SK-N-SH (cell line): ENCODE measurements at regions not wholly inside any gene's neighbourhood (a gene's known extent, or its start where the extent isn't known, plus 50 kb on each side); places are given as distances from the start of the nearest gene placed in this dataset.

ENCODE experiments used
- CTCF ChIA-PET: fragments of 300-600, 350-600 bp; formaldehyde crosslinking; extraction: SDS; loops from one replicate; lab custom pipeline; 2021; lab: Yijun Ruan, JAX
- POLR2A ChIA-PET: fragments of 350-600 bp; sonication (Branson Sonifier 250); formaldehyde crosslinking; extraction: SDS; loops from one replicate; lab custom pipeline; 2020; ENCODE audit warnings: antibody characterized with exemption, inconsistent platforms; lab: Yijun Ruan, JAX
- DNase-seq: peaks from one replicate; pipeline ENCODE4 v3.0.0; 2012
- H2AFZ ChIP-seq: fragments of 200-600 bp; sonication (generic); 2 replicates; pipeline ENCODE4 v1.8.1; 2016; ENCODE audit warnings: antibody characterized with exemption, mild to moderate bottlenecking, low read depth
- H3F3A ChIP-seq: fragments of 200-600 bp; sonication (generic); replicated peaks from 2 replicates; pipeline ENCODE3; 2016; ENCODE audit warnings: antibody characterized with exemption, mild to moderate bottlenecking; ENCODE audit not compliant: insufficient read depth
- H3K27ac ChIP-seq, 2 experiments: fragments of 200-500 bp in 1 of 2; fragments of 200-600 bp in 1 of 2; sonication (Bioruptor generic) in 1 of 2; sonication (generic), shearing (Covaris generic) in 1 of 2; 2 replicates each; pipeline versions ENCODE4 v1.5.1 to v1.6.1; 2014 to 2016; ENCODE audit warnings: low read depth in 2 of 2, inconsistent platforms in 1 of 2, low read length in 1 of 2, mild to moderate bottlenecking in 1 of 2, mixed read lengths in 1 of 2
- H3K27me3 ChIP-seq: fragments of 200-600 bp; sonication (generic), shearing (Covaris generic); 2 replicates; pipeline ENCODE4 v1.6.1; 2016; ENCODE audit warnings: mixed run types; ENCODE audit not compliant: insufficient read depth
- H3K36me3 ChIP-seq, 2 experiments: fragments of 200-500 bp in 1 of 2; fragments of 200-600 bp in 1 of 2; sonication (Bioruptor generic) in 1 of 2; sonication (generic) in 1 of 2; replicated peaks in 1 of 2; 2 replicates each; pipeline versions ENCODE3 to v1.5.1; 2014 to 2016; ENCODE audit warnings: low read length in 1 of 2, mild to moderate bottlenecking in 1 of 2; ENCODE audit not compliant: insufficient read depth in 2 of 2, control insufficient read depth in 1 of 2
- H3K4me1 ChIP-seq, 2 experiments: fragments of 200-500 bp in 1 of 2; fragments of 200-600 bp in 1 of 2; sonication (Bioruptor generic) in 1 of 2; sonication (generic), shearing (Covaris generic) in 1 of 2; 2 replicates each; pipeline versions ENCODE4 v1.5.1 to v1.6.1; 2014 to 2016; ENCODE audit warnings: low read depth in 1 of 2, low read length in 1 of 2, mixed run types in 1 of 2; ENCODE audit not compliant: insufficient read depth in 2 of 2, control insufficient read depth in 1 of 2
- H3K4me2 ChIP-seq: fragments of 200-600 bp; sonication (generic), shearing (Covaris generic); 2 replicates; pipeline ENCODE4 v1.6.1; 2017; ENCODE audit warnings: mixed run types
- H3K4me3 ChIP-seq, 2 experiments: fragments of 200-500 bp in 1 of 2; fragments of 200-600 bp in 1 of 2; sonication (Bioruptor generic) in 1 of 2; sonication (generic), shearing (Covaris generic) in 1 of 2; 2 replicates each; pipeline versions ENCODE4 v1.5.1 to v1.8.1; 2014 to 2016; ENCODE audit warnings: low read depth in 2 of 2, inconsistent platforms in 1 of 2, low read length in 1 of 2, mild to moderate bottlenecking in 1 of 2, mixed read lengths in 1 of 2, moderate library complexity in 1 of 2
- H3K79me2 ChIP-seq: fragments of 200-600 bp; sonication (generic); 2 replicates; pipeline ENCODE4 v1.8.1; 2017; ENCODE audit warnings: mild to moderate bottlenecking; ENCODE audit not compliant: insufficient read depth
- H3K9ac ChIP-seq: fragments of 200-600 bp; sonication (generic); 2 replicates; pipeline ENCODE4 v1.6.1; 2017; ENCODE audit warnings: mixed run types
- H3K9me2 ChIP-seq: fragments of 200-600 bp; sonication (generic); 2 replicates; pipeline ENCODE4 v1.6.1; 2017; ENCODE audit warnings: mixed run types
- H3K9me3 ChIP-seq: fragments of 200-600 bp; sonication (generic); 2 replicates; pipeline ENCODE4 v1.6.1; 2017; ENCODE audit warnings: mixed run types, mild to moderate bottlenecking, moderate library complexity
- H4K20me1 ChIP-seq: fragments of 200-600 bp; sonication (generic); 2 replicates; pipeline ENCODE4 v1.6.1; 2017; ENCODE audit warnings: mild to moderate bottlenecking, mixed run types; ENCODE audit not compliant: insufficient read depth
- CHD2 ChIP-seq: fragments of 150-350 bp; IDR thresholded peaks from 2 replicates; pipeline ENCODE4 v1.6.1; 2018; ENCODE audit warnings: low read length; ENCODE audit not compliant: partially characterized antibody
- ELF1 ChIP-seq: IDR thresholded peaks from 2 replicates; pipeline ENCODE4 v1.4.0; 2012
- FOXJ3 ChIP-seq: sonication (generic); formaldehyde crosslinking; IDR thresholded peaks from 2 replicates; pipeline ENCODE4 v1.5.1; 2020; ENCODE audit warnings: mild to moderate bottlenecking, missing genetic modification reagents
- FOXM1 ChIP-seq: IDR thresholded peaks from 2 replicates; pipeline ENCODE4 v1.4.0; 2012; ENCODE audit warnings: low read depth, mild to moderate bottlenecking
- MAX ChIP-seq: IDR thresholded peaks from 2 replicates; pipeline ENCODE4 v1.4.0; 2012; ENCODE audit warnings: low read depth
- MXI1 ChIP-seq: IDR thresholded peaks from 2 replicates; pipeline ENCODE4 v1.6.1; 2012; ENCODE audit warnings: mild to moderate bottlenecking, low read depth, low read length, improper control_type of control experiment
- NRF1 ChIP-seq: IDR thresholded peaks from 2 replicates; pipeline ENCODE4 v1.6.1; 2012; ENCODE audit warnings: low read depth, mild to moderate bottlenecking, low read length
- RAD21 ChIP-seq: IDR thresholded peaks from 2 replicates; pipeline ENCODE4 v1.6.1; 2012; ENCODE audit warnings: mild to moderate bottlenecking, low read length
- RFX5 ChIP-seq: IDR thresholded peaks from 2 replicates; pipeline ENCODE4 v1.6.1; 2012; ENCODE audit warnings: mild to moderate bottlenecking, improper control_type of control experiment, low read length
- SIN3A ChIP-seq: IDR thresholded peaks from 2 replicates; pipeline ENCODE4 v1.6.1; 2012; ENCODE audit warnings: low read depth, mild to moderate bottlenecking, low read length, moderate library complexity, borderline replicate concordance
- TAF1 ChIP-seq: IDR thresholded peaks from 2 replicates; pipeline ENCODE4 v1.6.1; 2012; ENCODE audit warnings: low read depth, mild to moderate bottlenecking, low read length, moderate library complexity, borderline replicate concordance
- TEAD4 ChIP-seq: IDR thresholded peaks from 2 replicates; pipeline ENCODE4 v1.4.0; 2012; ENCODE audit warnings: mild to moderate bottlenecking, borderline replicate concordance; ENCODE audit not compliant: insufficient read depth
- USF2 ChIP-seq: fragments of 150-350 bp; IDR thresholded peaks from 2 replicates; pipeline ENCODE4 v1.6.1; 2017; ENCODE audit warnings: antibody characterized with exemption, low read length, low read depth, borderline replicate concordance
- WGBS: methylation state at CpG from one replicate; pipeline ENCODE4 v1.1.6; 2017; ENCODE audit warnings: low lambda C conversion rate; 5-methylcytosine and 5-hydroxymethylcytosine counted together

GRCh38 chr12:11497438-11497837 lies 102.1 kb upstream of the PRB2 start:
- WGBS: 42% methylated on average over 5 of the region's 7 CpGs
- POLR2A ChIA-PET: no interaction called here

GRCh38 chr12:11497995-11498394 lies 102.6 kb upstream of the PRB2 start:
- H3K4me1 ChIP-seq: peaks cover 0 to 7% of the 10 kb centered on the region in 2 experiments; a peak in 1 of 4 replicates
- DNase-seq: no peak
- CTCF ChIA-PET: interaction anchor here (2.3 kb wide), 1 partner anchor 11 kb away, joined by 10 read pairs; no protein-coding TSS in a partner anchor
- H3K27ac ChIP-seq: no peak overlapping the region
- no peaks in the 10 kb centered on the region for H3K9me3 ChIP-seq
- H2AFZ ChIP-seq: no peak overlapping the region
- no peaks in the 10 kb centered on the region for H3F3A ChIP-seq
- H3K79me2 ChIP-seq: no peaks in the 10 kb centered on the region
- no peak overlapping the region for H3K9ac ChIP-seq
- 23% methylated on average over 4 of the region's 4 CpGs for WGBS
- H3K4me2 ChIP-seq: no peak overlapping the region
- peaks cover 10% of the 10 kb centered on the region; the same call in 1 of the 2 replicates for H4K20me1 ChIP-seq
- H3K36me3 ChIP-seq: no peaks in the 10 kb centered on the region
- H3K27me3 ChIP-seq: no peaks in the 10 kb centered on the region
- H3K9me2 ChIP-seq: no peaks in the 10 kb centered on the region
- TF ChIP-seq MAX (no peak), SIN3A (no peak), TAF1 (no peak), USF2 (no peak), RFX5 (no peak), RAD21 (no peak), FOXJ3 (CRISPR knock-in tag) (no peak), TEAD4 (no peak), ELF1 (no peak), MXI1 (no peak)
- POLR2A ChIA-PET: no interaction called here
- no peak overlapping the region for H3K4me3 ChIP-seq

More at GRCh38 chr12:11497438-11497837, 102.1 kb upstream of the PRB2 start:
- H3K36me3 ChIP-seq: no peaks in the 10 kb centered on the region
- no peaks in the 10 kb centered on the region for H3K27me3 ChIP-seq
- peaks cover 10% of the 10 kb centered on the region; the same call in 1 of the 2 replicates for H4K20me1 ChIP-seq
- H3K9ac ChIP-seq: no peak overlapping the region
- H3K9me3 ChIP-seq: no peaks in the 10 kb centered on the region
- no peak for TF ChIP-seq FOXM1
- no peak for TF ChIP-seq MAX
- TF ChIP-seq SIN3A: no peak
- no peak for TF ChIP-seq RFX5
- TF ChIP-seq CHD2: no peak
- no peak for TF ChIP-seq NRF1
- H3K79me2 ChIP-seq: no peaks in the 10 kb centered on the region
- H3K4me3 ChIP-seq: no peak overlapping the region
- no peaks in the 10 kb centered on the region for H3F3A ChIP-seq
- no peak overlapping the region for H3K27ac ChIP-seq
- no peak overlapping the region for H2AFZ ChIP-seq
- DNase-seq: no peak
- H3K4me1 ChIP-seq: peaks cover 0 to 7% of the 10 kb centered on the region in 2 experiments; a peak in 1 of 4 replicates
- no peaks in the 10 kb centered on the region for H3K9me2 ChIP-seq
- CTCF ChIA-PET: interaction anchor here (1.6 to 2.3 kb wide), 2 partner anchors 11 to 269 kb away, joined by 4 to 10 read pairs; no protein-coding TSS in a partner anchor
- no peak overlapping the region for H3K4me2 ChIP-seq
